SK-N-MC (cell line): ENCODE measurements at regions not wholly inside any gene's neighbourhood (a gene's known extent, or its start where the extent isn't known, plus 50 kb on each side); places are given as distances from the start of the nearest gene placed in this dataset.
"Not testable (repeated sequence)": the region's sequence is repeated elsewhere in the genome, so short reads cannot be mapped to it uniquely, and the experiment has no call there.

Source experiments
- DNase-seq: peaks from one replicate; pipeline ENCODE4 v3.0.0-alpha.2; 2011; ENCODE audit warnings: low read depth, low spot score
- H3K27ac ChIP-seq: fragments of 200-600 bp; sonication (generic); 2 replicates; pipeline ENCODE4 v1.5.1; 2016; ENCODE audit warnings: mixed run types
- H3K36me3 ChIP-seq: fragments of 200-600 bp; sonication (generic); 2 replicates; pipeline ENCODE4 v1.6.1; 2017; ENCODE audit warnings: antibody characterized with exemption, low read length, mixed read lengths; ENCODE audit not compliant: insufficient read depth
- H3K4me3 ChIP-seq: fragments of 200-600 bp; sonication (generic); 2 replicates; pipeline ENCODE4 v1.5.1; 2016
- H3K9ac ChIP-seq: fragments of 200-600 bp; sonication (generic); 2 replicates; pipeline ENCODE4 v1.8.0; 2017; ENCODE audit warnings: mixed run types, mixed read lengths; ENCODE audit not compliant: insufficient read length
- H3K9me3 ChIP-seq: fragments of 200-600 bp; sonication (generic); 2 replicates; pipeline ENCODE4 v1.6.1; 2017; ENCODE audit warnings: low read depth, mild to moderate bottlenecking, antibody characterized with exemption, low read length, moderate library complexity, mixed read lengths
- EZH2 ChIP-seq: fragments of 200-600 bp; sonication (generic); IDR thresholded peaks from one replicate; pipeline ENCODE4 v1.6.1; 2017; ENCODE audit warnings: antibody characterized with exemption
- FOXP2 ChIP-seq: optimal IDR thresholded peaks from 2 replicates; pipeline ENCODE3; 2011; ENCODE audit warnings: mild to moderate bottlenecking, moderate library complexity; ENCODE audit not compliant: insufficient read depth; ENCODE audit errors: extremely low read length, control extremely low read depth
- POLR2AphosphoS5 ChIP-seq: IDR thresholded peaks from 2 replicates; pipeline ENCODE4 v1.6.1; 2012; ENCODE audit warnings: mild to moderate bottlenecking, low read depth, low read length, borderline replicate concordance

GRCh38 chr5:92144824-92145223, 761.7 kb upstream of the ARRDC3 start:
- DNase-seq = no peak
- TF ChIP-seq POLR2AphosphoS5 (no peak), FOXP2 (no peak), EZH2 (no peak)
- H3K36me3 ChIP-seq = no peaks in the 10 kb centered on the region
- H3K9ac ChIP-seq = no peak overlapping the region
- no peak overlapping the region for H3K4me3 ChIP-seq
- no peak overlapping the region for H3K27ac ChIP-seq
- H3K9me3 ChIP-seq = no peaks in the 10 kb centered on the region

- H3K36me3 ChIP-seq, H3K27ac ChIP-seq, DNase-seq, H3K9ac ChIP-seq, H3K9me3 ChIP-seq, H3K4me3 ChIP-seq: not testable (repeated sequence)
Observed at GRCh38 chr5:92132294-92132908, 749.3 kb upstream of the ARRDC3 start.

DNA sequence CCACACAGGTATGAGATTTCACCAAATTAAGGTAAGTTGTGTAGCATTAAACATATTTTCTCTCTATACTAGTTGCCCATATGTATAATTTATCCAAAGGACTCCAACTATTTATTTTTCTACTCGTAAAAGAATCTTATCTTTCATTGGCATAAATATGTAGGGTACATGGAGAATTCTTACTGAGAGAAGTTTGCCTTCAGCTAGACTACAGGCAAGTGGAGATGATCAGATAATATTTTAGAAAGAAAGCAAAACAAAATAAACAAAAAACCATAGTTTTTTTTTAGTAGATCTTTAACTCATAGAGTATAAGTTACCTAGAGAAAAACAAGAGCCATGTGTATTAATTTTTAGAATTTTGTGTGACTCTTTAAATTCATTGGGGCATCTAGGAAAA, 743.1 kb upstream of the ARRDC3 start:
- Histone ChIP-seq H3K27ac (no peak overlapping the region), H3K36me3 (no peaks in the 10 kb centered on the region), H3K4me3 (no peak overlapping the region), H3K9me3 (no peaks in the 10 kb centered on the region), H3K9ac (no peak overlapping the region)
- no peak for DNase-seq
- TF ChIP-seq FOXP2 = no peak
- TF ChIP-seq POLR2AphosphoS5 = no peak
- TF ChIP-seq EZH2 = no peak

GRCh38 chr5:92119110-92119509, 736.0 kb upstream of the ARRDC3 start:
- DNase-seq = no peak
- Histone ChIP-seq H3K27ac (no peak overlapping the region), H3K9me3 (no peaks in the 10 kb centered on the region), H3K36me3 (no peaks in the 10 kb centered on the region), H3K4me3 (no peak overlapping the region), H3K9ac (no peak overlapping the region)
- TF ChIP-seq POLR2AphosphoS5 (no peak), FOXP2 (no peak), EZH2 (no peak)

DNA sequence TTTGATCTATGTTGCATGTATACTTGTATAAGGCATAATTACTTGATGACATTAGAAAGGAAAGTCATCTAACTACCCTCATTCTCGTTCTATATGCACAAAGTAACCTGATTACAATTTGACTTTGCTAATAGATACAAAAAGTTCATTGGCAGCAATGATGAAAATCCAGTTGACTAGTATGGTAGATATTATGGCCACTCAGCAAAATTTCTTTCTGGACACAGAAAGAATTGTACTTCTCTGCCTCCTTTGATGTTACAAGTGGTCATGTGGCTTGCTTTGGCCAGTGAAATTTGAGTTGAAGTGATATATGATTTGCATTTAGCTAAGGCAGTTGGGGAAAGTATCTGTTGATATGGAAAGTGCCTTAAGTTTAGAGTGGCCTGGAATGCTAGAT, 723.7 kb upstream of the ARRDC3 start:
- Histone ChIP-seq H3K36me3 (no peaks in the 10 kb centered on the region), H3K4me3 (no peak overlapping the region)

DNA sequence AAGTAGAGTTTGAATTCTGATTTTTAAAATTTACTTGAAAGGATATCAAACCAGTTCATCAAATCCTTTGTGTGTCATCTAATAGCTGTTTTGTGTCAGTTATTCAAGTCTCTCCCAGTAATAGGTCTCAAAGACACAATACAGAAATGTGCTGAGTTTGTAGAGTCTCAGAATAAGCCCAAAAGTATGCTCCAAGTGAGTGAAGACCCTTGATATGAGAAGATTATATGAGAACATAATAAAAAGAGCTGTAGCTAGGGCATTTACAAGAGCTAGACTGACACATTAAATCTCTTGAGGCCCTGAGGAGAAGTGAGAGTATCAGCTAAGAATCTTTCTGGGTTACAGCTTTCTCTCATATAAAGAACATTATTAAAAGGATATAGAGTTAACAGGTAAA, 721.0 kb upstream of the ARRDC3 start:
- no peaks in the 10 kb centered on the region for H3K9me3 ChIP-seq
- no peak overlapping the region for H3K27ac ChIP-seq
- TF ChIP-seq POLR2AphosphoS5 (no peak), FOXP2 (no peak), EZH2 (no peak)
- H3K36me3 ChIP-seq = no peaks in the 10 kb centered on the region
- no peak overlapping the region for H3K4me3 ChIP-seq
- DNase-seq = no peak
- H3K9ac ChIP-seq = no peak overlapping the region

More for the DNA sequence above, 723.7 kb upstream of the ARRDC3 start:
- no peaks in the 10 kb centered on the region for H3K9me3 ChIP-seq
- H3K9ac ChIP-seq = no peak overlapping the region
- no peak for DNase-seq
- no peak overlapping the region for H3K27ac ChIP-seq
- TF ChIP-seq POLR2AphosphoS5 (no peak), FOXP2 (no peak), EZH2 (no peak)

DNA sequence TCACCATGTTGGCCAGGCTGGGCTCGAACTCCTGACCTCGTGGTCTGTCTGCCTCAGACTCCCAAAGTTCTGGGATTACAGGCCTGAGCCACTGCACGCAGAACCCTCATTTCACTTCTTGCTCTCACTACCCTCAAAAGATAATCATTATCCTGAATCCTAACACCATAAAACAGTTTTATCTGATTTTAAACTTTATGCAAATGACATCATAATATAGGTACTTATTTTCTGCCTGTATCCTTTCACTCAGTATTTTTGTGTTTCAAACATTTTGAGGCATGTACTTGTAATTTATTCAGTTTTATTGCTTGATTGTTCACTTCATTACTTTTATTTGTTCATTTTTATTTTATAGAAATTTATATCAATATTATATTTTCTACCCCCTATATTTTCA, 719.2 kb upstream of the ARRDC3 start:
- Histone ChIP-seq H3K27ac (no peak overlapping the region), H3K36me3 (no peaks in the 10 kb centered on the region), H3K9ac (no peak overlapping the region), H3K9me3 (no peaks in the 10 kb centered on the region), H3K4me3 (no peak overlapping the region)
- TF ChIP-seq FOXP2 = no peak
- no peak for TF ChIP-seq EZH2
- no peak for TF ChIP-seq POLR2AphosphoS5
- DNase-seq = no peak

DNA sequence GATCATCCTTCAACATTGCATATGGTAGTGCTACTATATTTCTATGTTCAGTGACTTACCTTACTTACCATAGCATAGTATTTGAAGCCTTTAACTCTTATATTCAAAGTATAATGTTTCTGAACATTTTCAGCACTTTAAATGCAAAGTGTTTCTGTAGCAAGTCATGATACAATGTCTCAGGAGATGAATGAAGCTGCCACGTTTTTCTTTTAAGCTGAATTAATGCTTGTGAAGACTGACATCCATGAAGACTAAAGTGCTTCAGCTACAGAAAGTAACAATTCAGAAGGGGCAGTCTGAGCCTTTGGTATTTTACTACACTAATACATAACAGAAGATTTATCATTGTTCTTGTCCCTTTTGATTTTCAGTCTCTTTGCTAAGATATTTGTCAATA, 709.1 kb upstream of the ARRDC3 start:
- Histone ChIP-seq H3K9me3 (no peaks in the 10 kb centered on the region), H3K4me3 (no peak overlapping the region), H3K27ac (no peak overlapping the region), H3K9ac (no peak overlapping the region), H3K36me3 (no peaks in the 10 kb centered on the region)
- DNase-seq = no peak
- TF ChIP-seq POLR2AphosphoS5 (no peak), EZH2 (no peak), FOXP2 (no peak)

DNA sequence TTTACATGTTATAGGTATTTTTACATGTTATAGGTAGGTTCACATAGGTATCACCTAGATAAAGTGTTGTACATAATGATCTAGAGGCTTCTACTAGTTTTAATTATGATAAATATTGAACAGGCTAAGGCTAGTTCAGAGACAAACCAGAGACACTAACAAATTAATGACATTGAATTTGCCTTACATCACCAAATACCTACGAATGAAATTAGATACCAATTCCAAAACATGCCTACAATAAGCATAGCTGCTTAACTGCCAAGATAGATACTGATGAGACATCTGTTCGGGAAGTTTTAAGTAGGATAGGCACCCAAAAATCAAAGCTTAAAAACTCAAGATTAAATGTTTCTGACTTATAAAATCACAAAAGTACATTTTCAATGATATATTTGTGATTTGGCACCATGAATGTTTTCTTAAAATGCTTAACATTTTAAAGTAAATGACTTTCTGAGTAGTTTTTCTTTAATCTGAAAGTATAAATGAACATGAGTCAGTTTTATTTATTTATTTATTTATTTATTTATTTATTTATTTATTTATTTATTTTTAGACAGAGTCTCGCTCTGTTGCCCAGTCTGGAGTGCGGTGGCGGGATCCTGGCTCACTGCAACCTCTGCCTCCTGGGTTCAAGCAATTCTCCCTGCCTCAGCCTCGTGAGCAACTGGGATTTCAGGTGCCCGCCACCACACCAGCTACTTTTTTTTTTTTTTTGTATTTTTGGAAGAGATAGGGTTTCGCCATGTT, 703.1 kb upstream of the ARRDC3 start:
- no peak for DNase-seq
- Histone ChIP-seq H3K27ac (no peak overlapping the region), H3K9me3 (no peaks in the 10 kb centered on the region), H3K4me3 (no peak overlapping the region), H3K9ac (no peak overlapping the region), H3K36me3 (no peaks in the 10 kb centered on the region)
- no peak for TF ChIP-seq EZH2
- TF ChIP-seq FOXP2 = no peak
- no peak for TF ChIP-seq POLR2AphosphoS5
